ENCODE measurements at regions not wholly inside any gene's neighbourhood (a gene's known extent, or its start where the extent isn't known, plus 50 kb on each side); places are given as distances from the start of the nearest gene placed in this dataset.
A peak's percentile ranks its signal among the peaks of the same experiment; 100 is the strongest.
"Not testable (repeated sequence)": the region's sequence is repeated elsewhere in the genome, so short reads cannot be mapped to it uniquely, and the experiment has no call there.

DNA sequence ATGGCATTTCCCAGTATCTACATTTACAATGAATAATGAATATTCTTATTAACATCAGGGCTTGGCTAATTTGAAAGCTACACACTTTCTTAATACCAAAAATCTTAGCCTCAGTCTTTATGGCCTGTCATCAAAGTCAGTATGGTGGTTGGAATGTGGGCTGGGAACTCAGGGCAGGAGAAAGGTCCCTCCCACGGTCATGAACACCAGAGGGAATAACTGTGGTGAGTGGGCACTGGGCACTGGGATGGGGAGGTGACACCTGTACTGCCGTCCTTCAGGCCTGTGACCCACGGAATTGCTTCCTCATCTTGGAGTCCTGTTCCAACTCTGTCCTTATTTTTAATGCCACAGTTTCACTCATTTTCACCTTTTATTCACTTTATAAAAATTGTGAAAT, 276.9 kb upstream of the PLPP4 start:
- no peak overlapping the region for H3K4me3 ChIP-seq (ENCODE audit: low read length)
- no peak for DNase-seq (ENCODE audit: low read depth, low spot score)

- no peak overlapping the region for H3K4me3 ChIP-seq (ENCODE audit: low read length)
- DNase-seq (ENCODE audit: low read depth, low spot score), result peak; percentile 73
Observed at GRCh38 chr10:120181154-120181553, 275.9 kb upstream of the PLPP4 start.

DNA sequence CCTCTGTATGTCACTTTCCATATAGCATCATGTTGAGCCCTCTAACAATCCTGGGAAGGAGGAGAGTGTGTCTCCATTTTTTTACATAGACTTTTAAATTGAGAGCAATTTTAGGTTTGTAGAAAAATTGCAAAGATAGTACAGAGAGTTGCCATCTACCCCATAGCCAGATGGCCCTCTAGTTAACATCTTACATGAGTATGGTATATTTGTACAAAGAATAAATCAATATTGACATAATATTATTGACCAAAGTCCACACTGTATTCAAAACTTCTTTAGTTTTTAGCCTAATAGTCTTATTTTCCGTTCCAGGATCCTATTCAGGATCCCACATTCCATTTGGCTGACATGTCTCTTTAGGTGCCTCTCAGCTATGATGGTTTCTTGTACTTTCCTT, 274.6 kb upstream of the PLPP4 start:
- DNase-seq (ENCODE audit: low read depth, low spot score), result no peak
- no peak overlapping the region for H3K4me3 ChIP-seq (ENCODE audit: low read length)

- no peak for DNase-seq (ENCODE audit: low read depth, low spot score)
- no peak overlapping the region for H3K4me3 ChIP-seq (ENCODE audit: low read length)
Observed at GRCh38 chr10:120183546-120183945, 273.5 kb upstream of the PLPP4 start.

GRCh38 chr10:120184547-120185337, 272.3 kb upstream of the PLPP4 start:
- H3K4me3 ChIP-seq (ENCODE audit: low read length), result no peak overlapping the region
- DNase-seq (ENCODE audit: low read depth, low spot score), result no peak

DNA sequence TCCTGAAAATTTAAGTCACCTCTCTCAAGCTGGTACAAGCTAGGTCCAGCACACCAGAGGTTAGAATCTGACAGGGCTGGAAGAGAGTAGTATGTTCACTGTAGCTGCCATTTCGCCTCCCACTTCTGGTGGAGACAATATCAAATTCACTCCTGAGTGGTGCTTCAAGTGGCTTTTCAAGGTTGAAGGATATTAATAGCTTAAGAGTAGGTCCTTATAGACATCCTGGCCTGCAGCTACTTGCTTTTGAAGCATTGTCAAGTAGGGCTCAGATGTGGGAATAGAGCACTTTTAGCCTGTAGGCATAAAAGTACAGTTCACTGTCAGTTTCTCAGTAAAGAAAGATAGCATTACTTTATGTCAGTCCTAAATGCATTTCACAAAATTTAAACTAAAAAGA, 270.5 kb upstream of the PLPP4 start:
- H3K4me3 ChIP-seq (ENCODE audit: low read length), result no peak overlapping the region
- DNase-seq (ENCODE audit: low read depth, low spot score), result peak; percentile 11

- H3K4me3 ChIP-seq (ENCODE audit: low read length); DNase-seq (ENCODE audit: low read depth, low spot score): not testable (repeated sequence)
Observed at GRCh38 chr10:120187168-120187567, 269.9 kb upstream of the PLPP4 start.

GRCh38 chr10:120188950-120189349, 268.1 kb upstream of the PLPP4 start:
- no peak overlapping the region for H3K4me3 ChIP-seq (ENCODE audit: low read length)
- no peak for DNase-seq (ENCODE audit: low read depth, low spot score)

DNA sequence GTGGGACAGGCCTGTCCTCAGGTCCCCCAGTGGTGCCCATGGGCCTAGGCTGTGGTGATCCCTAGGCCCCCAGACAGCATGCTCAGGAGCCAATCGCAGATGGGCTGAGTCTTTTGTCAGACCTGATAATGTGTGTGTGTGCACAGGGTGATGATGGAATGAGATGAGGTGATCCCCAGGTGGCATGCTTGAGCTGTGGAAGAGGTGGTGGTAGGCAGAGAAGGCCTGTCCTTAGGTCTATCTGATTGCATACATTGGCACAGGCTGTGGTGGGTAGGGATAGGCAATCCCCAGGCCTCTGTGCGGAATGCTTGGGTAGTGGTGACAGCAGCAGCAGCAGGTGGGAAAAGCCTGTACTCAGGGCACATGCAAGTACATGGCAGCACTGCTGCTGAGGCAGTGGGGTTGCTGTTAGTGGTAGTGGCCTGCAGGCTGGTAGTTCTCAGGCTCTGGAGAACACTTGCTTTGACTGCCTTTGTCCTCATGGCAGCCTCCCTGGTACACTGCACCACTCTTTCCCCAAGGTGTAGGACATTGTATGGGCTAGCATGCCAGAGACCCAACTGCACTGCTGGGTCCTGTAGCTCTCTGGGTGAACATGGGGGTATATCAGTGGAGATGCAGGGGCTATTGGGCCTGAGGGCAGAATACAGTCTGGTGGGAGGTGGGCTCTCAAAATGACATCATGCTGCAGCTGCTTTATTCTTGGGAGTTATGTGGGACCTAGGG, 260.9 kb upstream of the PLPP4 start:
- H3K4me3 ChIP-seq (ENCODE audit: low read length), result no peak overlapping the region
- DNase-seq (ENCODE audit: low read depth, low spot score), result no peak

- no peak overlapping the region for H3K4me3 ChIP-seq (ENCODE audit: low read length)
- no peak for DNase-seq (ENCODE audit: low read depth, low spot score)
Observed at GRCh38 chr10:120204877-120205276, 252.2 kb upstream of the PLPP4 start.

- no peak for DNase-seq (ENCODE audit: low read depth, low spot score)
- no peak overlapping the region for H3K4me3 ChIP-seq (ENCODE audit: low read length)
Observed at GRCh38 chr10:120205368-120206018, 251.5 kb upstream of the PLPP4 start.

DNA sequence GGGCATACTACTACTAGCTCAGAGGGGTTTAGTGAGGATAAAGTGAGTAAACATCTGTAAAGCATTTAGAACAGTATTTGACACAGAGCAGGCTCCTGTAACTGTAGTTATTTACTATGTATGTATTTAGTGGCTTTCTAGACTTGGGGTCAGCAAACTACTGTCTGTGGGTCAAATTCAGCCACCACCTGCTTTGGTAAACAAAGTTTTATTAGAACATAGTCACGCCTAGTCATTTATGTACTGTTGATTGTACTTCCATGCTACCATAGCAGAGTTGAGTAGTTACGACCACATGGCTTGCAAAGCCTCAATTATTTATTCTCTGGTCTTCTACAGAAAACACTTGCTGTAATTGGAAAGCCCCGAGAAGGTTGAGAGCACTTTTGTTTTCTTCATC, 248.5 kb upstream of the PLPP4 start:
- H3K4me3 ChIP-seq (ENCODE audit: low read length), result no peak overlapping the region
- no peak for DNase-seq (ENCODE audit: low read depth, low spot score)

GRCh38 chr10:120209124-120209762, 247.8 kb upstream of the PLPP4 start:
- H3K4me3 ChIP-seq (ENCODE audit: low read length), result no peak overlapping the region
- no peak for DNase-seq (ENCODE audit: low read depth, low spot score)

GRCh38 chr10:120212275-120212674, 244.8 kb upstream of the PLPP4 start:
- DNase-seq (ENCODE audit: low read depth, low spot score), result no peak
- H3K4me3 ChIP-seq (ENCODE audit: low read length), result no peak overlapping the region

- DNase-seq (ENCODE audit: low read depth, low spot score); H3K4me3 ChIP-seq (ENCODE audit: low read length): not testable (repeated sequence)
Observed at GRCh38 chr10:120213283-120213682, 243.7 kb upstream of the PLPP4 start.

DNA sequence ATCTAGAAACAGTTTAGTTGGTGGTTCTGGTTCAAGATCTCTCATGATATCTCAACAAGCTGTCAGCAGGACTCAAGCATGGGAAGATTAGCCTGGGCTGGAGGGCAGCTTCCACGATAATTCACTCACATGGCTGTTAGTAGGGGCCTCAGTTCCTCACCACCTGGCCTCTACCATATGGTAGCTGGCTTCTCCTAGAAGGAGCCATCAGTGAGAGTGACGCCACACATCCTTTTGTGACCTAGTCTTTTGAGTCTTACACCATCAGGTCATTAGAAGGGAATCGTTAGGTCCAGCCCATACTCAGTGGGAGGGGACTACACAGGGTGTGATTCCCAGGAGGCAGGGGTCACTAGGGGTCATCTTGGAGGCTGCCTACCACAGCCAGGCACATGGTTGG, 239.3 kb upstream of the PLPP4 start:
- no peak overlapping the region for H3K4me3 ChIP-seq (ENCODE audit: low read length)
- DNase-seq (ENCODE audit: low read depth, low spot score), result no peak

DNA sequence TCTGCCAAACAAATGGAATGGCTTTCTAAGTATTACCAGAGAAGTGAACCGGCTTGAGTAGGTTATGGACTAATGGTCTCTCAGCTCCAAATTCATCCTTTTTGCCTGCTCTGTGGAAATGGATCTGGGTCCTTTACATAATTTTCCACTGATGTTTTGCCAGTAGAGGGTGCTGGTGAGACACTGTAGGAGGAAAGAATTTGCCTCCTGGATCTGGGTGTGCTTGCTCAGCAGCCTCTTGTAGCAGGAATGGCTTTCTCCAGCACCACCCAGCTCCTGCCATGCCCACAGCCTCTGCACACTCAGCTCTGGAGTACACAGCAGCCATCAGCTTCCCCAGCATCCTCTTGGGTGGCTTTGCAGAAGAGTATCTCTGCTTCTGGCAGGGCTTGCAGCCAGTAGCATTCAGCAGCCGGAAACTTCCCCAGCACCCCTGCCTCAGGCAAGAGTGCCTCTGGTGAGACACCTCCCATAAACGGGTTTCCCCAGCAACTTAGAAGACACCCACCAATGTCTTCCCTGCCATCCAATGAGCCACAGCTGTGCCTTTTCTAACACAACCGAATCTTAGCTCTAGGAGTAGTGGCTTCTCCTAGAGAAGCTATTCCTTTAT, 235.0 kb upstream of the PLPP4 start:
- DNase-seq (ENCODE audit: low read depth, low spot score), result peak; percentile 64
- H3K4me3 ChIP-seq (ENCODE audit: low read length), result no peak overlapping the region

DNA sequence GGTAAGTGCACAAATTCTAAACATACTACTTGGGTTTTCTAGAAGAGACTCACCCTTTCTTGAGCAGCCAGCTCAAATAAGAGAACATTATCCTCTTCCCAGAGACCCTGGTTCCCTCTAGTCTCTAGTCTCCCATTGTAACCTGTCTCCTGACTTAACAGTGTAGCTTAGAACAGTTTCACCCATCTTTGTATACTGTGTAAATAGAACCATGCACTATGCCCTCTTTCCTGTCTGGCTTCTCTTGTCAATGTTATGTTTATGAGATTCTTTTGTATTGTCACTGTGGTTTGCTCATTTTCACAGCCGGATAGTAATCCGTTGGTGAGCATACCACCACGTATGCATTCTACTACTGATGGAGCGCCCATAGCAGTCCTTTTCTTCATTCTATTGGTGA, 227.4 kb upstream of the PLPP4 start:
- no peak overlapping the region for H3K4me3 ChIP-seq (ENCODE audit: low read length)
- no peak for DNase-seq (ENCODE audit: low read depth, low spot score)

GRCh38 chr10:120239695-120240094, 217.3 kb upstream of the PLPP4 start:
- not testable (repeated sequence) for H3K4me3 ChIP-seq (ENCODE audit: low read length); DNase-seq (ENCODE audit: low read depth, low spot score)
